DOHH2 (cell line): ENCODE measurements at regions not wholly inside any gene's neighbourhood (a gene's known extent, or its start where the extent isn't known, plus 50 kb on each side); places are given as distances from the start of the nearest gene placed in this dataset.

Experiments used
- H3F3A ChIP-seq: fragments of 200-600 bp; sonication (generic), shearing (Covaris generic); 2 replicates; pipeline ENCODE4 v1.6.0; 2016; ENCODE audit warnings: antibody characterized with exemption, mild to moderate bottlenecking; ENCODE audit not compliant: control insufficient read depth, insufficient read depth
- H3K27ac ChIP-seq: fragments of 200-600 bp; sonication (generic); 2 replicates; pipeline ENCODE4 v1.5.1; 2014; ENCODE audit warnings: low read depth, mild to moderate bottlenecking, low read length, moderate library complexity
- H3K27me3 ChIP-seq: fragments of 200-600 bp; sonication (generic); 2 replicates; pipeline ENCODE4 v1.6.1; 2014; ENCODE audit warnings: mild to moderate bottlenecking, low read length, mixed read lengths; ENCODE audit not compliant: control insufficient read depth
- H3K36me3 ChIP-seq: fragments of 200-600 bp; sonication (generic); 2 replicates; pipeline ENCODE4 v1.6.1; 2014; ENCODE audit warnings: mild to moderate bottlenecking, low read length, moderate library complexity, mixed read lengths; ENCODE audit not compliant: control insufficient read depth
- H3K4me1 ChIP-seq: fragments of 200-600 bp; sonication (generic); 2 replicates; pipeline ENCODE4 v1.6.1; 2014; ENCODE audit warnings: mild to moderate bottlenecking, low read length, mixed read lengths; ENCODE audit not compliant: control insufficient read depth
- H3K4me2 ChIP-seq: fragments of 200-600 bp; sonication (generic); 2 replicates; pipeline ENCODE4 v1.6.0; 2014; ENCODE audit warnings: mild to moderate bottlenecking, low read length, moderate library complexity
- H3K4me3 ChIP-seq: fragments of 200-600 bp; sonication (generic); 2 replicates; pipeline ENCODE4 v1.5.1; 2014; ENCODE audit warnings: mild to moderate bottlenecking, low read length, mixed read lengths
- H3K79me2 ChIP-seq: fragments of 200-600 bp; sonication (generic); 2 replicates; pipeline ENCODE4 v1.6.1; 2014; ENCODE audit warnings: mild to moderate bottlenecking, low read length, mixed read lengths; ENCODE audit not compliant: control insufficient read depth
- H3K9me2 ChIP-seq: fragments of 200-600 bp; sonication (generic); replicated peaks from 2 replicates; pipeline ENCODE4 v1.6.1; 2014; ENCODE audit warnings: mild to moderate bottlenecking, low read length, mixed read lengths; ENCODE audit not compliant: control insufficient read depth
- H3K9me3 ChIP-seq: fragments of 200-600 bp; sonication (generic); 2 replicates; pipeline ENCODE4 v1.6.1; 2014; ENCODE audit warnings: antibody characterized with exemption, low read length, mixed read lengths; ENCODE audit not compliant: control insufficient read depth, insufficient read depth
- H4K20me1 ChIP-seq: fragments of 200-600 bp; sonication (generic); 2 replicates; pipeline ENCODE4 v1.6.0; 2014; ENCODE audit warnings: low read depth, mild to moderate bottlenecking, antibody characterized with exemption, low read length, moderate library complexity; ENCODE audit not compliant: control insufficient read depth, insufficient read depth
- EZH2phosphoT487 ChIP-seq: fragments of 200-600 bp; sonication (generic); IDR thresholded peaks from 2 replicates; pipeline ENCODE4 v1.6.1; 2017; ENCODE audit warnings: borderline replicate concordance, mild to moderate bottlenecking, antibody characterized with exemption, low read length, moderate library complexity, mixed read lengths
- TF ChIP-seq, protein P1 (sequence below): fragments of 200-600 bp; sonication (generic); IDR thresholded peaks from one replicate; pipeline ENCODE4 v1.5.1; 2014; ENCODE audit warnings: antibody characterized with exemption, mild to moderate bottlenecking, low read depth, low read length; ENCODE audit not compliant: poor library complexity, severe bottlenecking

DNA sequence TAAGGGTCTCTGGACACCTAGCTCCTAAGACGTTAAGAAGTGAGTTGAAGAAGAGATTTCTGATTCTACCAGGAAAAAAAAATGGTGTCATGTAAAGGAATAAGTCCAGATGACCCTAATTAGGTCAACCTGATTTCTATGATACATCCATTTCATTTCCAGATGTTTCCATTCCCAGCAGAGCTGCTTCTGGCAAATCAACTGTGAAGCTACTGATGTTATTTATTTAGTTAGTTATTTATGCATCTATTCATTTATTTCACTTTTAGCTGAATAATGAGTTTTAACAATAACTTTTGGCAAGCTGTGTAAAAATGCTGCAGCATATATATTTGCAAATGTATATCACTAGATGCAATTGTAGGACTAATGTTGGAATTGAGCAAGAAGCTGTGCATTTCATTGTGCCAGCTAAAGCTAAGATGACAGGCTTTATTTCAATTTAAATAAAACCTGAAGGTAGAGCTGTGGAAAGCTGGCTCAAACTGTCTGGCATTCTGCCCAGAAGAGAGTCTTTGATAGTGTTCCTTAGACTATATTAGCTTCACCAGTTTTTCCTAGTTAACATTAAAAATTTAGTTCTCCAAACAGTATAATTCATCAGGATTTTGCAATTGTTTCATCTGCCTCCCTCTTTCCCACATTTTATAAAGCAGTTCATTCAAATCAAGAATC is 1164.4 kb upstream of the ADGRL4 start:
- Histone ChIP-seq H3K27me3 (no peaks in the 10 kb centered on the region), H3K9me3 (no peaks in the 10 kb centered on the region), H3F3A (no peaks in the 10 kb centered on the region), H3K79me2 (no peaks in the 10 kb centered on the region), H3K27ac (no peak overlapping the region), H3K4me1 (no peaks in the 10 kb centered on the region), H4K20me1 (no peaks in the 10 kb centered on the region), H3K9me2 (no peaks in the 10 kb centered on the region), H3K4me2 (no peak overlapping the region), H3K4me3 (no peak overlapping the region), H3K36me3 (no peaks in the 10 kb centered on the region)
- TF ChIP-seq, protein P1, sequence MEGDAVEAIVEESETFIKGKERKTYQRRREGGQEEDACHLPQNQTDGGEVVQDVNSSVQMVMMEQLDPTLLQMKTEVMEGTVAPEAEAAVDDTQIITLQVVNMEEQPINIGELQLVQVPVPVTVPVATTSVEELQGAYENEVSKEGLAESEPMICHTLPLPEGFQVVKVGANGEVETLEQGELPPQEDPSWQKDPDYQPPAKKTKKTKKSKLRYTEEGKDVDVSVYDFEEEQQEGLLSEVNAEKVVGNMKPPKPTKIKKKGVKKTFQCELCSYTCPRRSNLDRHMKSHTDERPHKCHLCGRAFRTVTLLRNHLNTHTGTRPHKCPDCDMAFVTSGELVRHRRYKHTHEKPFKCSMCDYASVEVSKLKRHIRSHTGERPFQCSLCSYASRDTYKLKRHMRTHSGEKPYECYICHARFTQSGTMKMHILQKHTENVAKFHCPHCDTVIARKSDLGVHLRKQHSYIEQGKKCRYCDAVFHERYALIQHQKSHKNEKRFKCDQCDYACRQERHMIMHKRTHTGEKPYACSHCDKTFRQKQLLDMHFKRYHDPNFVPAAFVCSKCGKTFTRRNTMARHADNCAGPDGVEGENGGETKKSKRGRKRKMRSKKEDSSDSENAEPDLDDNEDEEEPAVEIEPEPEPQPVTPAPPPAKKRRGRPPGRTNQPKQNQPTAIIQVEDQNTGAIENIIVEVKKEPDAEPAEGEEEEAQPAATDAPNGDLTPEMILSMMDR, result no peak
- no peak for TF ChIP-seq EZH2phosphoT487

DNA sequence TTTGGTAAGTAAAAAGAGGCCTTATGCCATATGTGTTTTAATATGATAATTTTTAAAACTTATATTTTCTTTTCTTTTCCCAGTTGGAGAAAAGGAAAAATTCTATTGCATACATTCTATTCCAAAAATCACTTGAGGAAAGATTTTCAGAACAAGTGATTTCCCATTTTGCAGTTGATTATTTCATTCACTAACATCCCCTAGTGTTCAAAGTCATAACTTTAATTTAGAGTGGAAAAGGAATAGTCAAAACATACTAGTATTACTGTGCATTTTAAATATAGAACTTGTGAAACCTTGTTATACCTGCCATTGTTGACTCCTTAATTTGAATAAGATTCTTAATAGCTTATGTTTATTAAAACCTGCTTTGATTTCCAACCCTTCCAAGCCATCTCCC is 1157.6 kb upstream of the ADGRL4 start:
- Histone ChIP-seq H3K9me3 (no peaks in the 10 kb centered on the region), H3K27ac (no peak overlapping the region), H3K4me1 (no peaks in the 10 kb centered on the region), H3K9me2 (no peaks in the 10 kb centered on the region), H3F3A (no peaks in the 10 kb centered on the region), H3K4me3 (no peak overlapping the region), H4K20me1 (no peaks in the 10 kb centered on the region), H3K27me3 (no peaks in the 10 kb centered on the region), H3K4me2 (no peak overlapping the region), H3K36me3 (no peaks in the 10 kb centered on the region), H3K79me2 (no peaks in the 10 kb centered on the region)
- TF ChIP-seq EZH2phosphoT487, result no peak
- TF ChIP-seq, protein P1, result no peak

DNA sequence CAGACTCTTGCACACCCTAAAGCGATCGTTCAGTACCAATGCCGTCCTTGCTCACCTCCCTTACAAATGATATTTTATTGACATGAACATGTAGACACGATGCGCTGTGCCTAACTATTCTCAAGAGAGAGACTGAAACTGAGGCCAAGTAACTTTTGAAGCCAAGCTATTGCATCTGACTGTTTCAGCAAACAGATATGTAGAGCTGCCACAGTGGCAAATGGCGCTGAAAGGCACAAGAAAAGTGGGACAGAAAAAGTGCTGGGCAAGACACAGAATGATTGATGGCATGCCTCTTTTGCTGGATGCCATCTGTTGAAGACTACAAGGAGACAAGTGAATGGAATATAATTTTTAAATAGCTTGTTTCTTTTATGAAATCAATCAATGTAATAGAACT is 1157.2 kb upstream of the ADGRL4 start:
- TF ChIP-seq, protein P1, result no peak
- no peak for TF ChIP-seq EZH2phosphoT487
- no peaks in the 10 kb centered on the region for H3K9me3 ChIP-seq

More for the DNA sequence above, 1157.2 kb upstream of the ADGRL4 start:
- Histone ChIP-seq H3K27me3 (no peaks in the 10 kb centered on the region), H3K27ac (no peak overlapping the region), H3K4me2 (no peak overlapping the region), H3K36me3 (no peaks in the 10 kb centered on the region), H3K9me2 (no peaks in the 10 kb centered on the region), H3K4me3 (no peak overlapping the region), H3K79me2 (no peaks in the 10 kb centered on the region), H3F3A (no peaks in the 10 kb centered on the region), H3K4me1 (no peaks in the 10 kb centered on the region), H4K20me1 (no peaks in the 10 kb centered on the region)
